ENCODE measurements at regions not wholly inside any gene's neighbourhood (a gene's known extent, or its start where the extent isn't known, plus 50 kb on each side); places are given as distances from the start of the nearest gene placed in this dataset.
"Not testable (repeated sequence)": the region's sequence is repeated elsewhere in the genome, so short reads cannot be mapped to it uniquely, and the experiment has no call there.

- DNase-seq, result not testable (repeated sequence)
Observed at GRCh38 chr12:82634495-82635258, 52.0 kb upstream of the TMTC2 start.

- DNase-seq, result no peak
Observed at GRCh38 chr12:82635263-82635662, 51.4 kb upstream of the TMTC2 start.
